WTC11 (cell line): ENCODE measurements at regions not wholly inside any gene's neighbourhood (a gene's known extent, or its start where the extent isn't known, plus 50 kb on each side); places are given as distances from the start of the nearest gene placed in this dataset.

Experiments
- CTCF ChIP-seq: fragments of 200-600 bp; IDR thresholded peaks from 2 replicates; pipeline ENCODE4 v1.8.0; 2022; ENCODE audit warnings: antibody characterized with exemption
- FOXJ3 ChIP-seq: sonication (generic); formaldehyde crosslinking; IDR thresholded peaks from 2 replicates; pipeline ENCODE4 v1.9.0; 2021; ENCODE audit warnings: missing genetic modification reagents, mild to moderate bottlenecking, borderline replicate concordance
- SP1 ChIP-seq: sonication (generic); formaldehyde crosslinking; conservative IDR thresholded peaks from 2 replicates; pipeline ENCODE4 v1.8.1; 2022; ENCODE audit warnings: missing genetic modification reagents

DNA sequence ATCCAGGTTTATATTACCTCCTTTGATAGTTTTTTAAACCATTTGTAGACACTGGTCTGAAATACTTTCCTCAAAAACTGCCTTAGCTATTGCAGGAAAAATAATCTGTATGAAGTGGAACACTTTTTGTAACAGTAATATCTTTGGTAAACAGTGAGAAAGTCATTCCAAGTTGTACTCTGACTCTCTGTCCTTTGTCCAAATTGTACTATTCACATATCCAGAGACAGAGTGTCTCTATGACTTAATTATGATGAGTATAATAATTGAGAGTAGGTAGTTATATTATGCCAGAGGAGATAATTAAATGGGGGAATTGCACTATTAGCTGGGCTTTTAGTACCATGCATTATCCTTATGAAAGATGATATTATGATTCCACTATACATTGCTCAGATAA is 112.6 kb upstream of the LCORL start:
- TF ChIP-seq SP1, result no peak
- no peak for TF ChIP-seq FOXJ3 (CRISPR knock-in tag)
- no peak for TF ChIP-seq CTCF
